ENCODE measurements at regions not wholly inside any gene's neighbourhood (a gene's known extent, or its start where the extent isn't known, plus 50 kb on each side); places are given as distances from the start of the nearest gene placed in this dataset.

- TF ChIP-seq, protein P1, sequence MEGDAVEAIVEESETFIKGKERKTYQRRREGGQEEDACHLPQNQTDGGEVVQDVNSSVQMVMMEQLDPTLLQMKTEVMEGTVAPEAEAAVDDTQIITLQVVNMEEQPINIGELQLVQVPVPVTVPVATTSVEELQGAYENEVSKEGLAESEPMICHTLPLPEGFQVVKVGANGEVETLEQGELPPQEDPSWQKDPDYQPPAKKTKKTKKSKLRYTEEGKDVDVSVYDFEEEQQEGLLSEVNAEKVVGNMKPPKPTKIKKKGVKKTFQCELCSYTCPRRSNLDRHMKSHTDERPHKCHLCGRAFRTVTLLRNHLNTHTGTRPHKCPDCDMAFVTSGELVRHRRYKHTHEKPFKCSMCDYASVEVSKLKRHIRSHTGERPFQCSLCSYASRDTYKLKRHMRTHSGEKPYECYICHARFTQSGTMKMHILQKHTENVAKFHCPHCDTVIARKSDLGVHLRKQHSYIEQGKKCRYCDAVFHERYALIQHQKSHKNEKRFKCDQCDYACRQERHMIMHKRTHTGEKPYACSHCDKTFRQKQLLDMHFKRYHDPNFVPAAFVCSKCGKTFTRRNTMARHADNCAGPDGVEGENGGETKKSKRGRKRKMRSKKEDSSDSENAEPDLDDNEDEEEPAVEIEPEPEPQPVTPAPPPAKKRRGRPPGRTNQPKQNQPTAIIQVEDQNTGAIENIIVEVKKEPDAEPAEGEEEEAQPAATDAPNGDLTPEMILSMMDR (IDR thresholded peaks at IDR 0.05; ENCODE audit: insufficient read depth, missing control alignments) = no peak
- no peak for FAIRE-seq
- no peak for DNase-seq (ENCODE audit: insufficient read length, low spot score)
These were observed 153.8 kb downstream of the ERMARD start for GRCh38 chr6:169905041-169905807.

GRCh38 chr6:169904051-169904922 lies 152.9 kb downstream of the ERMARD start:
- TF ChIP-seq, protein P1 (IDR thresholded peaks at IDR 0.05; ENCODE audit: insufficient read depth, missing control alignments) = no peak
- DNase-seq (ENCODE audit: insufficient read length, low spot score) (no peak), FAIRE-seq (no peak)

DNA sequence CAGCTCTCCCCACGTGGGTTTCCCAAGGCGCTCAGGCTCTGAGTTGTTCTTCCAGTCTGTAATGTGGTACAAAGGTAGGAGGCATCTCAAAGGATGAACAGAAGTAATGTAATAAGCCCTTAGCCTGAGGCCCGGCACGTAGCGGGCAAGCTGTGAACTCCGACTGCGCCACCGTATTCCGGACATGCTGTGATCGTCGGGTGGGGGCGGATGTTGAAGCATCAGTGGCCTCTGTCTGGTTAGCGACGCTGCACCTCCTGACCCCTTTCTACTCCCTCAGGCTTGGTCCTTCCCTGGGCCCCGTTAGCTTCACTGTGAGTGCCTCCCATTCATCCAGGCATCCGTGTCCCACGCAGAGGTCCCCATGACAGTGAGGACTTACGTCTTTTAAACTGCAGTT lies 151.7 kb downstream of the ERMARD start:
- TF ChIP-seq, protein P1 (IDR thresholded peaks at IDR 0.05; ENCODE audit: insufficient read depth, missing control alignments) = no peak
- FAIRE-seq (no peak), DNase-seq (ENCODE audit: insufficient read length, low spot score) (no peak)

DNA sequence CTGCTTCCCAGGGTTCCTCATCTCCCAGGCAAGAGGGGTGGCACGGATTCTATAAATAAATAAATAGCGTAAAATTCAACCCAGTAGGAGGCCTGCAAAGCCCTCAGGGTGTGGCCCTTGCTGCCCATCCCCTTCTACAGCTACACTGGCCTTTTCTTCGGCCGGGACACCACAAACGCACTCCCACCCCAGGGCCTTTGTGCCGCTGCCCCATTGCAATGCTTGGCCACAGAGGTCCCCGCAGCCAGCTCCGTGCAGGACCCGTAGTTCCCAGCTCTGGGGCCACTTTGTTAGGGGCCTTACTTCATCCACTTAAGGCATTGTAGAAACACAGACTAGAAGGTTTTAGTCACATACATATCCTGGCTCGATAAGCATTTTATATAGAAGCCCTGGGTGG lies 151.2 kb downstream of the ERMARD start:
- FAIRE-seq (no peak), DNase-seq (ENCODE audit: insufficient read length, low spot score) (no peak)
- TF ChIP-seq, protein P1 (IDR thresholded peaks at IDR 0.05; ENCODE audit: insufficient read depth, missing control alignments) = no peak

- FAIRE-seq (no peak), DNase-seq (ENCODE audit: insufficient read length, low spot score) (no peak)
- TF ChIP-seq, protein P1 (IDR thresholded peaks at IDR 0.05; ENCODE audit: insufficient read depth, missing control alignments) = no peak
These were observed 150.6 kb downstream of the ERMARD start for GRCh38 chr6:169902070-169902469.

GRCh38 chr6:169899481-169900145 lies 148.2 kb downstream of the ERMARD start:
- DNase-seq (ENCODE audit: insufficient read length, low spot score) = no peak
- no peak for FAIRE-seq

More at GRCh38 chr6:169899481-169900145, 148.2 kb downstream of the ERMARD start:
- TF ChIP-seq, protein P1 (IDR thresholded peaks at IDR 0.05; ENCODE audit: insufficient read depth, missing control alignments) = no peak
